ENCODE measurements at regions not wholly inside any gene's neighbourhood (a gene's known extent, or its start where the extent isn't known, plus 50 kb on each side); places are given as distances from the start of the nearest gene placed in this dataset.
"Not testable (repeated sequence)": the region's sequence is repeated elsewhere in the genome, so short reads cannot be mapped to it uniquely, and the experiment has no call there.

DNA sequence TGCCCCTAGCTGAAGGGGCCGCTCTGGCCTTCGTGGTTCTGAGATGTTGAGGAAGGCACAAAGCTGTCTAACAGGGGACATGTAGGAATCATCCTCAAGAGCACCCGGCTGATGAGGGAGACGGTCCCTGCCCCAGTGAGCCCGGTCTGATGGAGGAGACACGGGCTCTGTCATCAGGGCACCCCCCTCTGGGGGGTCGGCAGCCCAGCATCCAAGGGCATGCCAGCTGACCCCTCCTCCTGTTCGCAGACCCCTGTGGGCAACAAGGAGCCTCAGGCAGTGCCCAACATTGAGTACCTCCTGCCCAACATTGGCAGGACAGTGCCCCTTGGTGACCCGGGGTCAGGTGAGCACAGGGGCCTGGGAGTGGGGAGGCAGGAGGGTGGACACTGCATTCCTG, 128.9 kb downstream of the ZNF267 start:
- not testable (repeated sequence) for H3K36me3 ChIP-seq (ENCODE audit: control insufficient read depth in 3 of 3, insufficient read depth in 3 of 3, low read length in 3 of 3); H3K4me3 ChIP-seq (ENCODE audit: low read length in 3 of 3); H3K27me3 ChIP-seq (ENCODE audit: control insufficient read depth in 3 of 3, insufficient read depth in 3 of 3, low read length in 3 of 3)

DNA sequence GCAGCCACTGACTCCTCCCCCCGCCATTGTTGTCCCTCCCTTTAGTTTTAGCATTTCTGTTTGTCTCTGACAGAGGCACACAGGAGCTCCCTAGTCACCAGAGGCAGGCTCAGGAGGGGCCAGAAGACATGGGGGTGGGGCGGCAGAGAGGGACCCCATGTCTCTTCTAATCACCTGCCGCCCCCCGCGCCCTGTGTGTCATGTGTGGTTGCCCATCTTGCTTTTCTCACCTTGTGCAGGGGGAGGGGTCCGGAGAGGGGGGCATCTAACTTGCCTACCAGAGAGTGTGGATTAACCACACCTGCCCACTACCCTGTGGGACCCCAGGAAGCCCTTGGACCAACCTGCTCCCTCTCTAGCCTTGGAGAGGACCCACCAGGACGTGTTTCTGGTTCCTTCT, 130.2 kb downstream of the ZNF267 start:
- not testable (repeated sequence) for H3K4me3 ChIP-seq (ENCODE audit: low read length in 3 of 3); H3K27ac ChIP-seq (ENCODE audit: low read depth, low read length); H3K36me3 ChIP-seq (ENCODE audit: control insufficient read depth in 3 of 3, insufficient read depth in 3 of 3, low read length in 3 of 3); H3K9me3 ChIP-seq (ENCODE audit: control insufficient read depth in 3 of 3, low read length in 3 of 3); H3K9ac ChIP-seq (ENCODE audit: low read depth in 1 of 3, low read length in 3 of 3); H3K4me1 ChIP-seq (ENCODE audit: control insufficient read depth in 3 of 3, insufficient read depth in 3 of 3, low read length in 3 of 3); H3K27me3 ChIP-seq (ENCODE audit: control insufficient read depth in 3 of 3, insufficient read depth in 3 of 3, low read length in 3 of 3)

More for the DNA sequence above, 128.9 kb downstream of the ZNF267 start:
- H3K9me3 ChIP-seq (ENCODE audit: control insufficient read depth in 3 of 3, low read length in 3 of 3); H3K9ac ChIP-seq (ENCODE audit: low read depth in 1 of 3, low read length in 3 of 3); H3K4me1 ChIP-seq (ENCODE audit: control insufficient read depth in 3 of 3, insufficient read depth in 3 of 3, low read length in 3 of 3); H3K27ac ChIP-seq (ENCODE audit: low read depth, low read length): not testable (repeated sequence)

DNA sequence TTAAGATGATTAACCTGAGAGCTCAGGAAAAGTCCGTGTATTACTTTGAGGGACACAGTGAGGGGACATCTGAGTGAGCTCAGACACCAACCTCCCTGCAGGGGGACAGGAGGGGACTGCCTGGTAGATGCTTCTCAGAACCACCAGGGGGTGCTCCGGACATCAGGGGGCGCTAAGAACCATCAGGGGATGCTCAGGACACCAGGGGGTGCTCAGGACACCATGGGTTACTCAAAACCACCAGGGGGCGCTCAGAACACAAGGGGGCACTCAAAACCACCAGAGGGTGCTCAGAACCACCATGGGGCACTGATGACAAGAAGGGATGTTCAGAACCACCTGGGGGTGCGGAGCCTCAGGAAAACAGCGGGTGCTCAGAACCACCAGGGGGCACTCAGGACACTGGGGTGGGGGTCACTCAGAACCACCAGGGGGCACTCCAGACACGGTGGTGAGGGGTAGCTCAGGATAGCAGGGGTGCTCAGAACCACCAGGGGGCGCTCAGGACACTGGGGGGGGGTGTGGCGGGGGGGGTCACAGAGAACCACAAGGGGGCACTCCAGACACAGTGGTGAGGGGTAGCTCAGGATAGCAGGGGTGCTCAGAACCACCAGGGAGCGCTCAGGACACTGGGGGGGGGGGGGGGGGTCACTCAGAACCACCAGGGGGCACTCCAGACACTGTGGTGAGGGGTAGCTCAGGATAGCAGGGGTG, 165.3 kb downstream of the ZNF267 start:
- not testable (repeated sequence) for H3K4me3 ChIP-seq (ENCODE audit: low read length in 3 of 3); H3K36me3 ChIP-seq (ENCODE audit: control insufficient read depth in 3 of 3, insufficient read depth in 3 of 3, low read length in 3 of 3); H3K27me3 ChIP-seq (ENCODE audit: control insufficient read depth in 3 of 3, insufficient read depth in 3 of 3, low read length in 3 of 3); H3K4me1 ChIP-seq (ENCODE audit: control insufficient read depth in 3 of 3, insufficient read depth in 3 of 3, low read length in 3 of 3); H3K27ac ChIP-seq (ENCODE audit: low read depth, low read length); H3K9ac ChIP-seq (ENCODE audit: low read depth in 1 of 3, low read length in 3 of 3); H3K9me3 ChIP-seq (ENCODE audit: control insufficient read depth in 3 of 3, low read length in 3 of 3)

DNA sequence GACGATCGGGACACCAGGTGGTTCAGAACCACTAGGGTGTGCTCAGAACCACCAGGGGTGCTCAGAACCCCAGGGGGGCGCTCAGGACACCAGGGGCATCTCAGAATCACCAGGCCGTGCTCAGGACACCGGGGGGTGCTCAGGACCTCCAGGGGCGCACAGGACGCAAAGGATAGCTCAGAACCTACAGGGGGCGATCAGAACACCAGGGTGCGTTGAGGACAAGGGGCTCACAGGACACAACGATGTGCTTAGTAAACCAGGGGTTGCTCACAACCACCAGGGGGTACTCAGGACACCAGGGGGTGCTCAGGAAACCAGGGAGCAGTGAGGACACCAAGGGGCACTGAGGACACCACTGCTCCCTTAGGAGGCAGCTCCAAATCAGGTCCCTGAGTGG, 166.3 kb downstream of the ZNF267 start:
- not testable (repeated sequence) for H3K9me3 ChIP-seq (ENCODE audit: control insufficient read depth in 3 of 3, low read length in 3 of 3); H3K4me1 ChIP-seq (ENCODE audit: control insufficient read depth in 3 of 3, insufficient read depth in 3 of 3, low read length in 3 of 3); H3K4me3 ChIP-seq (ENCODE audit: low read length in 3 of 3); H3K27ac ChIP-seq (ENCODE audit: low read depth, low read length); H3K9ac ChIP-seq (ENCODE audit: low read depth in 1 of 3, low read length in 3 of 3); H3K36me3 ChIP-seq (ENCODE audit: control insufficient read depth in 3 of 3, insufficient read depth in 3 of 3, low read length in 3 of 3); H3K27me3 ChIP-seq (ENCODE audit: control insufficient read depth in 3 of 3, insufficient read depth in 3 of 3, low read length in 3 of 3)

DNA sequence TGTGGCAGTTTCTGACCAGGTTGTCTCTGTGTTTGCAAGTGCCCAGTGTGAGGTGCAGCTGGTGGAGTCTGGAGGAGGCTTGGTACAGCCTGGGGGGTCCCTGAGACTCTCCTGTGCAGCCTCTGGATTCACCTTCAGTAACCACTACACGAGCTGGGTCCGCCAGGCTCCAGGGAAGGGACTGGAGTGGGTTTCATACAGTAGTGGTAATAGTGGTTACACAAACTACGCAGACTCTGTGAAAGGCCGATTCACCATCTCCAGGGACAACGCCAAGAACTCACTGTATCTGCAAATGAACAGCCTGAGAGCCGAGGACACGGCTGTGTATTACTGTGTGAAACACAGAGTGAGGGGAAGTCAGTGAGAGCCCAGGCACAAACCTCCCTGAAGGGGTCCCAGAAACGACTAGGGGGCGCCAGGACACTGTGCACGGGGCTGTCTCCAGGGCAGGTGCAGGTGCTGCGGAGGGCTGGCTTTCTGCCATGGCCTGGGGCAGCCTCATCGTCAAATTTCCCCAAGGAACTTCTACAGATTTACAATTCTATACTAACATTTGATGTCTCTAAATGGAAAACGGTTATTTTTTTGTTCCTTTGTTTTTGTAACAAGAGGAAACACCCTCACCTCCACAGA, 187.0 kb upstream of the TP53TG3D start:
- not testable (repeated sequence) for H3K4me1 ChIP-seq (ENCODE audit: control insufficient read depth in 3 of 3, insufficient read depth in 3 of 3, low read length in 3 of 3); H3K27me3 ChIP-seq (ENCODE audit: control insufficient read depth in 3 of 3, insufficient read depth in 3 of 3, low read length in 3 of 3); H3K27ac ChIP-seq (ENCODE audit: low read depth, low read length); H3K36me3 ChIP-seq (ENCODE audit: control insufficient read depth in 3 of 3, insufficient read depth in 3 of 3, low read length in 3 of 3); H3K4me3 ChIP-seq (ENCODE audit: low read length in 3 of 3); H3K9ac ChIP-seq (ENCODE audit: low read depth in 1 of 3, low read length in 3 of 3); H3K9me3 ChIP-seq (ENCODE audit: control insufficient read depth in 3 of 3, low read length in 3 of 3)

DNA sequence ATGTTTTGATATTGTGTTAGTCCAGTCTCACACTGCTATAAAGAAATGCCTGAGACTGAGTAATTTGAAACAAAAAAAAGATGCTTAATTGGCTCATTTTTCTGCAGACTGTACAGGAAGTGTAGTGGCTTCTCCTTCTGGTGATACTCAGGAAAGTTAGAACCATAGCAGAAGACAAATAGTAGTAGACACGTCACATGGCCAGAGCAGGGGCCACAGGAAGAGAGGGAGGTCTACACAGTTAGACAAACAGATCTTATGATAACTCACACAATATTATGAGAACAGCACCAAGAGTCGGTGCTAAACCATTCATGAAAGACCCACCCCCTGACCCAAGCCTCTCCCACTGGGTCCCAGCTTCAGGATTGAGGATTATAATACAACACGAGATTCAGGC, 181.5 kb upstream of the TP53TG3D start:
- H3K27ac ChIP-seq (ENCODE audit: low read depth, low read length); H3K27me3 ChIP-seq (ENCODE audit: control insufficient read depth in 3 of 3, insufficient read depth in 3 of 3, low read length in 3 of 3); H3K9ac ChIP-seq (ENCODE audit: low read depth in 1 of 3, low read length in 3 of 3); H3K4me3 ChIP-seq (ENCODE audit: low read length in 3 of 3); H3K36me3 ChIP-seq (ENCODE audit: control insufficient read depth in 3 of 3, insufficient read depth in 3 of 3, low read length in 3 of 3); H3K9me3 ChIP-seq (ENCODE audit: control insufficient read depth in 3 of 3, low read length in 3 of 3); H3K4me1 ChIP-seq (ENCODE audit: control insufficient read depth in 3 of 3, insufficient read depth in 3 of 3, low read length in 3 of 3): not testable (repeated sequence)

DNA sequence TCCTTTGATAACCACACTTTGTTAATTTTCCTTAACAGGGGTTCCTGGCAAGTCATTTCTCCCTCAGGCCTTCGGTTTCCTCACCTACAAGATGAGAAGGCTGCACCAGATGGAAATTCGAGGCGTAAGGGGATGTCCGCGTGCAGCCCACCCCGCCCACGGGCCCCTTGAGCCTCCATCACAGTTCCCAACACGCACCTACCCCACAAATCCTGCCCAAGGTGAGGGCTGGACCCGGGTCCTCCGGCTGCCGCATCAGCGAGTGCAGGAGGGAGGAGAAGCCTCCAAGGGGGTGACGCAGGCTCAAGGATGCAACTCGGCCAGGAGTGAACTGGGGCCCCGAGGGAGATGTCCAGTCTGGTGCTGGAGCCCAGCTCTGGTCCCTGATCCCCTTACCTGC, 169.2 kb upstream of the TP53TG3D start:
- H3K27me3 ChIP-seq (ENCODE audit: control insufficient read depth in 3 of 3, insufficient read depth in 3 of 3, low read length in 3 of 3); H3K4me1 ChIP-seq (ENCODE audit: control insufficient read depth in 3 of 3, insufficient read depth in 3 of 3, low read length in 3 of 3); H3K27ac ChIP-seq (ENCODE audit: low read depth, low read length); H3K4me3 ChIP-seq (ENCODE audit: low read length in 3 of 3); H3K36me3 ChIP-seq (ENCODE audit: control insufficient read depth in 3 of 3, insufficient read depth in 3 of 3, low read length in 3 of 3); H3K9me3 ChIP-seq (ENCODE audit: control insufficient read depth in 3 of 3, low read length in 3 of 3); H3K9ac ChIP-seq (ENCODE audit: low read depth in 1 of 3, low read length in 3 of 3): not testable (repeated sequence)

DNA sequence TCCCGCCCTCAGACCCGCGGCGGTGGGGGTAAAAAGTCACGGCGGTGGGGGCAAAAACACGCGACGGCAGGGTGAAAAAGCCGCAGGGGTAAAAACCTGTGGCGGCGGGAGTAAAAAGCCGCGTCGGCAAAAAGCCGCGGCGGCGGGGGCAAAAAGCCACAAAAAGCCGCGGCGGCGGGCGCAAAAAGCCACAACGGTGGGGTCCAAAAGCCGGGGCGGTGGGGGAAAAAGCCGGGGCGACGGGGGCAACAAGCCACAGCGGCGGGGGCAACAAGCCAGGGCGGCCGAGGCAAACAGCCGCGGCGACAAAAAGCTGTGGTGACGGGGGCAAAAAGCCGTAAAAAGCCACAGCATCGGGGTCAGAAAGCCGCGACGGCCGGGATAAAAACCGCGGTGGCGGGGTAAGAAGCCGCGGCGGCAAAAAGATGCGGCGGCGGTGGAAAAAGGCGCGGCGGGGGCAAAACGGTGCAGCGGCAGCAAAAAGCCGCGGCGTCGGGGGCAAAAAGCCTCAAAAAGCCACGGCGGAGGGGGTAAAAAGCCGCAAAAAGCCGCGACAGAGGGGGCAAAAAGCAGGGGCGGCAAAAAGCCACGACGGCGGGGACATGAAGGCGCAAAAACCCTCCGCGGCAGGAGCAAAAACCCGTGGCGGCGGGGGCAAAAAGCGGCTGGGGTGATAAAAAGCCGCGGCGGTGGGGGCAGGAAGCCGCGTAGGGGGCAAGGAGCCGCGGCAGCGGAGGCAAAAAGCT, 168.3 kb upstream of the TP53TG3D start:
- H3K4me3 ChIP-seq (ENCODE audit: low read length in 3 of 3); H3K27ac ChIP-seq (ENCODE audit: low read depth, low read length): not testable (repeated sequence)

DNA sequence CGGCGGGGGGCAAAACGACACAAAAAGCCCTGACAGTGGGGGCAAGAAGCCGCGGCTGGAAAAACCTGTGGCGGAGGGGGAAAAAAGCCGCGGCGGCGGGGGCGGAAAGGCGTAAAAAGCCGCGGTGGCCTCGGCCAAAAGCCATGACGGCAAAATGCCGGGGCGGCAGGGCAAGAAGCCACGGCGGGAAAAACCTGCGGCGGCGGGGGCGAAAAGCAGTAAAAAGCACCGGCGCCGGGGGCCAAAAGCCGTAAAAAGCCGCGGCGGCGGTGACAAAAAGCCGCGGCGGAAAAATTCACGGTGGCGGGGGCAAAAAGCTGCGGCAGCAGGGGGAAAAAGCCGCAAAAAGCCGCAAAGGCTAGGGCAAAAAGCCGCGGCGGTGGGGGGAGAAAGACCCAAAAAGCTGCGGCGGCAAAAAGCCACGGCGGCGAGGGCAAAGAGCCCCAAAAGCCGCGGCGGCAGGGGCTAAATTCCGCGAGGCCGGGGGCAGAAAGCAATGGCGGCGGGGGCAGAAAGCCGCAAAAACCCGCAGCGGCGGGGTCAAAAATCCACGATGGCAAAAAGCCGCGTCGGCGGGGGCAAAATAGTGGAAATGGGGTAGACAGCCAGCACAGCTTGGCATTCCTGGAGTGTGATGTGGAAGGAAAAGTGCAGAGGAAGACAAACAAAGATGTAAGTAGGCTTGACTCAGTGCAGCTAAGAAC, 167.5 kb upstream of the TP53TG3D start:
- not testable (repeated sequence) for H3K36me3 ChIP-seq (ENCODE audit: control insufficient read depth in 3 of 3, insufficient read depth in 3 of 3, low read length in 3 of 3); H3K27ac ChIP-seq (ENCODE audit: low read depth, low read length); H3K27me3 ChIP-seq (ENCODE audit: control insufficient read depth in 3 of 3, insufficient read depth in 3 of 3, low read length in 3 of 3); H3K9ac ChIP-seq (ENCODE audit: low read depth in 1 of 3, low read length in 3 of 3); H3K4me1 ChIP-seq (ENCODE audit: control insufficient read depth in 3 of 3, insufficient read depth in 3 of 3, low read length in 3 of 3); H3K9me3 ChIP-seq (ENCODE audit: control insufficient read depth in 3 of 3, low read length in 3 of 3); H3K4me3 ChIP-seq (ENCODE audit: low read length in 3 of 3)

More for the DNA sequence above, 168.3 kb upstream of the TP53TG3D start:
- H3K27me3 ChIP-seq (ENCODE audit: control insufficient read depth in 3 of 3, insufficient read depth in 3 of 3, low read length in 3 of 3); H3K36me3 ChIP-seq (ENCODE audit: control insufficient read depth in 3 of 3, insufficient read depth in 3 of 3, low read length in 3 of 3); H3K9ac ChIP-seq (ENCODE audit: low read depth in 1 of 3, low read length in 3 of 3); H3K9me3 ChIP-seq (ENCODE audit: control insufficient read depth in 3 of 3, low read length in 3 of 3); H3K4me1 ChIP-seq (ENCODE audit: control insufficient read depth in 3 of 3, insufficient read depth in 3 of 3, low read length in 3 of 3): not testable (repeated sequence)

DNA sequence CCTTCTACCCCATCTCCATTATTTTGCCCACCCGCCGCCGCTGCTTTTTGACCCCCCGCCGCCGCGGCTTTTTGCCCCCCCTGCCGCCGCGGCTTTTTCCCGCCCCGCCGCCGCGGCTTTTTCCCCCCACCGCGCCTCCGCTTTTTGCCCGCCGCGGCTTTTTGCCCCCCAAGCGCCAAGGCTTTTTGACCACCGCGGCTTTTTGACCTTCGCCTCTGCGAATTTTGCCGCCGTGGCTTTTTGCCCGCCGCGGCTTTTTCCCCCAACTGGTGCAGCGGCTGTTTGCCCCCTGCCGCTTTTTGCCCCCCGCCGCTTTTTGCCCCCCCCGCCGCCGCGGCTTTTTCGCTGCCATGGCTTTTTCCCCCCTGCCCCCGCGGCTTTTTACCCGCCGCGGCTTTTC, 137.5 kb upstream of the TP53TG3D start:
- not testable (repeated sequence) for H3K4me3 ChIP-seq (ENCODE audit: low read length in 3 of 3); H3K9me3 ChIP-seq (ENCODE audit: control insufficient read depth in 3 of 3, low read length in 3 of 3); H3K27me3 ChIP-seq (ENCODE audit: control insufficient read depth in 3 of 3, insufficient read depth in 3 of 3, low read length in 3 of 3); H3K4me1 ChIP-seq (ENCODE audit: control insufficient read depth in 3 of 3, insufficient read depth in 3 of 3, low read length in 3 of 3); H3K27ac ChIP-seq (ENCODE audit: low read depth, low read length); H3K36me3 ChIP-seq (ENCODE audit: control insufficient read depth in 3 of 3, insufficient read depth in 3 of 3, low read length in 3 of 3); H3K9ac ChIP-seq (ENCODE audit: low read depth in 1 of 3, low read length in 3 of 3)
